ENCODE measurements at regions not wholly inside any gene's neighbourhood (a gene's known extent, or its start where the extent isn't known, plus 50 kb on each side); places are given as distances from the start of the nearest gene placed in this dataset.

DNA sequence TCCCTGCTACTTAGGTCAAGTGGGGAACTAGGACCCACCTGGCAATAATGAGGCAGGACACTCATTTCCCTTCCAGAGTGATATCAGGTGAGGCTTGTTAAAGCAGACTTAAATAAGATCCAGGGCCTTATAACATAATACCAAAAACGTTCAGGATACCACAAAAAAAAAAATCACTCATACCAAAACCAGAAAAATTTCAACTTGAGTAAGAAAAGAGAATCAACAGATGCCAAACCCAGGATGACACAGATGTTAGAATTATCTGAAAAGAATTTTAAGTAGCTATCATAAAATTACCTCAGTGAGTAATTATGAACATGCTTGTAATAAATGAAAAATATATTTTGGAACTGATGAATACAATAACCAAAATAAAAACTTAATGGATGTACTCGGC is 255.6 kb upstream of the OSR1 start:
- TF ChIP-seq, protein P1, sequence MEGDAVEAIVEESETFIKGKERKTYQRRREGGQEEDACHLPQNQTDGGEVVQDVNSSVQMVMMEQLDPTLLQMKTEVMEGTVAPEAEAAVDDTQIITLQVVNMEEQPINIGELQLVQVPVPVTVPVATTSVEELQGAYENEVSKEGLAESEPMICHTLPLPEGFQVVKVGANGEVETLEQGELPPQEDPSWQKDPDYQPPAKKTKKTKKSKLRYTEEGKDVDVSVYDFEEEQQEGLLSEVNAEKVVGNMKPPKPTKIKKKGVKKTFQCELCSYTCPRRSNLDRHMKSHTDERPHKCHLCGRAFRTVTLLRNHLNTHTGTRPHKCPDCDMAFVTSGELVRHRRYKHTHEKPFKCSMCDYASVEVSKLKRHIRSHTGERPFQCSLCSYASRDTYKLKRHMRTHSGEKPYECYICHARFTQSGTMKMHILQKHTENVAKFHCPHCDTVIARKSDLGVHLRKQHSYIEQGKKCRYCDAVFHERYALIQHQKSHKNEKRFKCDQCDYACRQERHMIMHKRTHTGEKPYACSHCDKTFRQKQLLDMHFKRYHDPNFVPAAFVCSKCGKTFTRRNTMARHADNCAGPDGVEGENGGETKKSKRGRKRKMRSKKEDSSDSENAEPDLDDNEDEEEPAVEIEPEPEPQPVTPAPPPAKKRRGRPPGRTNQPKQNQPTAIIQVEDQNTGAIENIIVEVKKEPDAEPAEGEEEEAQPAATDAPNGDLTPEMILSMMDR (IDR thresholded peaks at IDR 0.05): no peak
- no peak for TF ChIP-seq EZH2 (IDR thresholded peaks at IDR 0.05; ENCODE audit: borderline replicate concordance, insufficient read depth, low read depth, low read length, poor library complexity, severe bottlenecking)

All from B cell (primary cell).